T-helper 1 cell treated with Interleukin-12 subunit alpha and Interleukin-12 subunit beta and Interleukin-4 antibody, amounts not matched to agents 30 ng/mL and 1 ng/mL, for 36 hours (primary cell): ENCODE measurements at regions not wholly inside any gene's neighbourhood (a gene's known extent, or its start where the extent isn't known, plus 50 kb on each side); places are given as distances from the start of the nearest gene placed in this dataset.

Experiments used
- intact Hi-C: fragments of 100-400 bp; cut with micrococcal nuclease; formaldehyde crosslinking; loops from one replicate; pipeline ENCODE4 v1.15.1; 2024

GRCh38 chr5:54656261-54656728 is 138.7 kb downstream of the SNX18 start:
- intact Hi-C loops, result no loop called here

DNA sequence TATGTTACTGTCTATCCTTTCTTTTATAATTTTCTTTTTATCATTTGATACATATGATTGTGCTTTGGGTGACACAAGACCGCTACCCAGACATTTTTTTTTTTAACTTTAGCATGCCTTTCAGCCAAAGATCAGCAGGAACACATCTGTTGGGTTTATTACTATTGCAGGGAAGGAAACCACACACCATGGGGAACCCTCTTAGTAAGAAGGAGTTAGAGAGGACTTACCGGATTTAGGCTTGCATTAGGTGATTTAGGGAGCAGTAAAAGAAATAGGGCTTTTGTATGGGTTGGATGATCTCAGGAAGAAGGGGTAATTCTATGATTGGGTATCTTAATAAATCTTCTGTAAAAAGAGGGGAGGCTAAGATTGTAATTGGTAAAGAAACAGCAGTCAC is 138.2 kb downstream of the SNX18 start:
- intact Hi-C loops, result no loop called here

DNA sequence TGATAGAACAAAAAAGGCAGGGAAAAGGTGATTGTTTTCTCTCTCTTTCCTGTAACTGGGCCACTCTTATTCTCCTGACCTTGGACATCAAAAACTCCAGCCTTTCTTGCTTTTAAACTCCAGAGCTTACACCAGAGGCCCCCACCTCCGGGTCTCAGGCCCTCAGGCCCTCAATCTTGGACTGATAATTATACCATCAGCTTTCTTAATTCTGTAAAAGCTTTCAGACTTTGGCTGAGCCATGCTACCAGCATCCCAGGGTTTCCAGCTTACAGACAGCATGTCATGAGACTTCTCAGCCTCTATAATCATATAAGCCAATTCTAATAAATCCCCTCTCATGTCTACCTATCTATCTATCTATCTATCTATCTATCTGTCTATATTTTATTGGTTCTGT is 137.7 kb downstream of the SNX18 start:
- intact Hi-C loops, result no loop called here

GRCh38 chr5:54653956-54654614 is 136.5 kb downstream of the SNX18 start:
- intact Hi-C loops, result no loop called here

- intact Hi-C loops, result no loop called here
These were observed 134.0 kb downstream of the SNX18 start for GRCh38 chr5:54651482-54652076.

DNA sequence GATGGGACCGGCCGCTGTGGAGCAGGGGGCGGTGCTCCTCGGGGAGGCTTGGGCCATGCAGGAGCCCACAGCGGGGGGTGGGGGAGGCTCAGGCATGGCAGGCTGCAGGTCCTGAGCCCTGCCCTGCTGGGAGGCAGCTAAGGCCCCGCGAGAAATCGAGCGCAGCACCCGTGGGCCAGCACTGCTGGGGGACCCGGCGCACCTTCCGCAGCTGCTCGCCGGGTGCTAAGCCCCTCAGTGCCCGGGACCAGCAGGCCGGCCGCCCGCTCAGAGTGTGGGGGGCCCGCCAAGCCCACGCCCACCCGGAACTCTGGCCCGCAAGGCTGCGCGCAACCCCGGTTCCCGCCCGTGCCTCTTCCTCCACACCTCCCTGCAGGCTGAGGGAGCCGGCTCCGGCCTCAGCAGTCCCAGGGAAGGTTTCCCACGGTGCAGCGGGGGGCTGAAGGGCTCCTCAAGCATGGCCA is 131.5 kb downstream of the SNX18 start:
- intact Hi-C loops, result loop anchor here (5.0 kb wide), 1 partner anchor 1113 kb away; no protein-coding TSS in a partner anchor

- intact Hi-C loops, result loop anchor here (1.0 to 5.0 kb wide), 12 partner anchors 27 to 1116 kb away; partner anchors contain the start of genes ARL15 and SNX18
These were observed 129.0 kb downstream of the SNX18 start for GRCh38 chr5:54646356-54647101.

- intact Hi-C loops, result loop anchor here (1.0 to 5.0 kb wide), 12 partner anchors 27 to 1116 kb away; partner anchors contain the start of genes ARL15 and SNX18
These were observed 128.4 kb downstream of the SNX18 start for GRCh38 chr5:54645882-54646355.

GRCh38 chr5:54644226-54644625 is 126.7 kb downstream of the SNX18 start:
- intact Hi-C loops, result no loop called here

DNA sequence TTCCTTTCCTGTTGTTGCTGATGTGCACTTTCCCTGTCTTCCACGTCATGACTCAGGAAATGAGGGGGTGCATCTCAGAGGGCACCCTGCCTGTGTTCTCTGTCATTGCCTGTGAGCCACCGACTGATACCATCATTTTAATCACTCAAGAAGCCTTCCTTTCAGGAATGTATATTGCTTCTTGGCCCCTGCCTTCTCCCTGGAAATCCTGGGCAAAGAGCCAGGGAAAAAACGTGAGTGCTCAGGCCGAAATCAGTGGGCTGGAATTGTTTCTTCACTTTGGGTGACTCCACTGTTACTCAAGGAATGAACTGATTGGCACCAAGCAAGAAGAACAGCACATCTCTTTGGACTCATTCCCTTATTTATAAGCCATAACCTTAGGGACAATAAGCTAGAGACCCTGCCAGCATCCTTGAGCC is 126.1 kb downstream of the SNX18 start:
- intact Hi-C loops, result no loop called here

GRCh38 chr5:54639621-54640020 is 122.1 kb downstream of the SNX18 start:
- intact Hi-C loops, result no loop called here

DNA sequence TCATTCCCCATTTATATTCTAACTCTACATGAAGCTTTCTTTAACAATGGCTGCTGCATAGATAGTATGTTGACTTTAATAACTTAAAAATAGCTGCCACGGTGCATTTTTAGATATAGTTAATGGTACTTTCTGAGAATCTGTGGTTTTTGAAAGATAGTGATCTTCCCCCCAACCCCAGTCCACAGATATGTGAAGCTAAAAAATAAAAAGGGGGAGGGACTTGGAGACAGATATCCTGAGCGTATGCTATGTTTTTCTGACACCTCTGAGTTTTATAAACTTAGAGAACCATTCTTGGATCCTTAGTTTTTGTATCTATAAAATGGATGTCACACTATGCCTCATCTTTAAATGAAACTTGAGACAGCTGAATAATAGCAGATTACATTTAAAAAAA is 120.5 kb downstream of the SNX18 start:
- intact Hi-C loops, result no loop called here

DNA sequence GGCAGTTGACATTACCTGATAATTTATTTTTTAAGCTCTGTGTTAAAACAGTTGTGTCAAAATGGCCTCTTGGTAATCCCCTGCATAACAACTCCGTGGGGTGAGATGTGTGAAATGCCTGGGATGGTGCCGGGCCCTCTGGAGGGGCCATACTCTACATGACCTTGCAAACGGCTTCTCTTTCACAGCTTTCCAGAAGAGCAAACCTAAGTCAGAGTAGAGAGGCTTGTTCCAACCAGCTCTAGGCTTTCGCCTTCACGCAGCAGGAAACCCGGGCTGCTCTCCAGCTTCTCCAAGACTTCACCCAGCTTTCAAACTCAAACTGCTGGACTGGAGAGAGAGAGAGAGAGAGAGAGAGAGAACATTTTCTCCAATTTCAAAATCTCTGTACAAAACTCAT is 120.1 kb downstream of the SNX18 start:
- intact Hi-C loops, result no loop called here

- intact Hi-C loops, result loop anchor here (5.0 kb wide), 1 partner anchor 1152 kb away; the partner anchor contains the start of gene FST
These were observed 116.5 kb downstream of the SNX18 start for GRCh38 chr5:54634089-54634488.

DNA sequence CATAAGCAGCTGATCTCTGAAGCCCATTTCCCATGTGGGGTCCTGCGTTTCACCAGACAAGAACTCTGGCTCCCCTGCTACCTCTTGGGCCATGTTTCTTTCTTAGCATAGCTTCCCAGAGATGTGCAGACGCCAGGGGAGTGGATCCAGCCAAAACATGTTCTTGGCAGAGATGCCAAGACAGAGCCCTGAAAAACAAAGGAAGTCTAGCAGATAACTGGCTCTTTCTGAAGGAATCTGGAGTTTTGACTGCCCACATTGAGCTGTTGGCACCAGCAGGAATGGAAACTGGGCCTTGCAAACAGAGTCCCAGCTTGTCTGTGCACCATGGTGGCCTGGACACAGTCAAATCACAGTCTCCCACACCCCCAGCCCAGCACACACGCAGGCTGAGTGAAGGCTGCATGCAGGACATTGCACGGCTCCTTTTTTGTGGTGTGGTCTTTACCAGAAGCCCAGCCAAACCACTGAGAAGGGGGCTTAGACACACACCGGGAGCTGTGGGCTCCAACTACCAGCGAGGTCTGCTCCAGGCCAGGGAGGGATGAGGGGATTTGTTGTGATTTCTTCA is 114.7 kb downstream of the SNX18 start:
- intact Hi-C loops, result loop anchor here (5.0 kb wide), 1 partner anchor 1150 kb away; the partner anchor contains the start of gene FST

- intact Hi-C loops, result loop anchor here (5.0 kb wide), 1 partner anchor 1149 kb away; the partner anchor contains the start of gene FST
These were observed 113.3 kb downstream of the SNX18 start for GRCh38 chr5:54630738-54631359.

DNA sequence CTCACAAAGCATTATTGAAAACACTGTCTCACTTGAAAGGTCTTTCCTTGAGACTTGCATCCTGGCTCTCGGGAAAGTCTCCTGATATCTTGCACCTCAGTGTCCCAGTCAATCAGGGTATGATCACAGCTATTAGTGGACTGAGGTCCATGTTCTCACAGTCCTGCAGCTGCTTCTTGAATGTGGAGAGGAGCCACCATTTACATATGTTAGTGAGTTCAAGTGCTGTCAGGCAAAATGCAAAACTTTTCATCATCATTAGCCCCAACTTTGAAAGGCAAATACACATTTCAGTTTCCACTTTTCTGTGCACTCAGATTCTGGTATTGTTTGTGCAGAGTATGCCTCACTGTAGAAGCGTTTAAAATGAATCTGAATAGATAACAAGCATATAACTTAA is 111.6 kb downstream of the SNX18 start:
- intact Hi-C loops, result no loop called here

DNA sequence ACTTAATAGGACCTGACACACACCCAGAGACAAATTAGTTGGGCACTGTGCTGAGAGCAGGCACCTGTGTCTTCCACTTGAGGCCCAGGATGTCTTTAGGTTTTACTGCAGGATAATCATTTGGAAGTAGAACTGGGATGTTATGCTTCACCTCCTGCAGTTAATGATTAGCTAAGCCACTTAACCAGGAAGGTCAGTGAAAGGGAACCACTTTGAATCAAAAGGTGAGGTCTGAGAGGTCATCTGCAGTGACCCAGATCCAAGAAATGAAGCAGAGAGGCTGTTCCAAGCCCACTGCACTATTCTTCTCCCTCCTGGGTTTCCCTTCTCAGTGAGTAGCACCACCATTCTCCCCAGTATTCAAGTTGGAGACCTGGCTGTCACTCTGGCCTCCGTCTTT is 110.5 kb downstream of the SNX18 start:
- intact Hi-C loops, result no loop called here

GRCh38 chr5:54626407-54626806 is 108.8 kb downstream of the SNX18 start:
- intact Hi-C loops, result no loop called here

DNA sequence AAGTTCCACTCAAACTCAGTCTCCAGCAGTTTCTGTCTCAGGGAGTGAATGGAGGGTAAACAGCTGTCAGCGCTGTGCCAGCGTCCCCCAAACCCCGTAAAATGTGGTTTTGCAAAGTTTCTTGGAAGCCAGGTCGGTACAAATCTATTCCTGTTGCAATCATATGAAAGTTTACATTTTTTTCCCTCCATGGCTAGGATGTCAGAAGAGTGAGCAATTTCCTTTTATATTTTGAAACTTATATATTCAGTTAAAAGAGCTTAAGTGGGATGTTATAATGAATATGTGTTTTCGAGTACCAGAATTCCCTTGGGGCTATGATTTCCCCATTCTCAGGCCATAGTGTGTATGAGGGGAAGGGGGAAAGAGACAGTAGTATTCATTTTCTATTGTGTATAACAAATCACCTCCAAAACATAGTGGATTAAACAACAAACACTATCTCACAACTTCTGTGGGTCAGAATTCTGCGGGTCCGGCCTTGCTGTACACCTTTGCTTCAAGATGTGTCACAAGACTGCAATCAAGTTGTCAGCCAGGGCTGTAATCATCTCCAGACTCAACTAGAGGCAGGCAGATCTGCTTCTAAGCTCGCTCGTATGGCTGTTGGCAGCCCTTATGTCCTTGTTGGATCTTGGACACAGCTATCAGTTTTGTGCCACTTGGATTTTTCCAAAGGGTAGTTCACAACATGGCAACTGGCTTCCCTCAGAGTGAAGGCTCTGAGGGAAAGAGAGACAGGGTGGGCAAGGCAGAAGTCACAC is 107.4 kb downstream of the SNX18 start:
- intact Hi-C loops, result loop anchor here (1.0 kb wide), 1 partner anchor 15 kb away; no protein-coding TSS in a partner anchor
